ENCODE measurements at regions not wholly inside any gene's neighbourhood (a gene's known extent, or its start where the extent isn't known, plus 50 kb on each side); places are given as distances from the start of the nearest gene placed in this dataset.

GRCh38 chr7:108660465-108660864 is 90.8 kb downstream of the DNAJB9 start:
- DNase-seq, result no peak
- H3K4me1 Mint-ChIP-seq, result no peaks in the 10 kb centered on the region
- H3K27me3 ChIP-seq (ENCODE audit: control insufficient read depth in 2 of 2, insufficient read depth in 2 of 2, low read length in 2 of 2), result no peaks in the 10 kb centered on the region
- intact Hi-C loops (cut with micrococcal nuclease), result no loop called here
- no peak overlapping the region for H3K27ac Mint-ChIP-seq
- no peaks in the 10 kb centered on the region for H3K36me3 ChIP-seq (replicated peaks in 1 of 2; ENCODE audit: control insufficient read depth in 1 of 2, insufficient read depth in 2 of 2, low read length in 2 of 2)
- peaks cover 0 to 2% (median 2%) of the 10 kb centered on the region in 3 donors for H3K27me3 Mint-ChIP-seq (ENCODE audit: low read depth in 3 of 3)
- H3K9me3 ChIP-seq (replicated peaks in 1 of 2; ENCODE audit: control insufficient read depth in 1 of 2, insufficient read depth in 1 of 2, low read length in 2 of 2), result no peaks in the 10 kb centered on the region
- no peaks in the 10 kb centered on the region for H3K79me2 ChIP-seq (ENCODE audit: insufficient read depth, low read length)
- peaks cover 0 to 2% (median 0%) of the 10 kb centered on the region in 7 donors for H3K9me3 Mint-ChIP-seq
- no peaks in the 10 kb centered on the region for H3K4me1 ChIP-seq (ENCODE audit: control insufficient read depth in 1 of 2, insufficient read depth in 2 of 2, low read length in 2 of 2)
- no peak overlapping the region for H2AFZ ChIP-seq (ENCODE audit: insufficient read depth, low read depth, low read length, poor library complexity, severe bottlenecking)
- H3K27ac ChIP-seq (ENCODE audit: low read depth in 1 of 2, low read length in 2 of 2), result no peak overlapping the region
- H3K36me3 Mint-ChIP-seq, result no peaks in the 10 kb centered on the region
- H3K4me3 Mint-ChIP-seq, result no peak overlapping the region
- TF ChIP-seq CTCF (IDR thresholded peaks at IDR 0.05), result no peak
- H4K20me1 ChIP-seq (ENCODE audit: insufficient read depth, low read length), result no peaks in the 10 kb centered on the region
- H3K9ac ChIP-seq (ENCODE audit: insufficient read depth, low read length, poor library complexity, severe bottlenecking), result no peak overlapping the region
- no CpG with 5 or more reads among the region's 3 CpGs for WGBS (ENCODE audit: insufficient coverage)
- no peak overlapping the region for H3K4me3 ChIP-seq (replicated peaks in 1 of 3; ENCODE audit: low read depth in 2 of 3, low read length in 3 of 3)
- no peak overlapping the region for H3K4me2 ChIP-seq (replicated peaks; ENCODE audit: extremely low read depth, low read length, poor library complexity, severe bottlenecking)

- H3K27ac ChIP-seq (ENCODE audit: low read depth in 1 of 2, low read length in 2 of 2), result no peak overlapping the region
- H3K4me1 Mint-ChIP-seq, result no peaks in the 10 kb centered on the region
- H3K9me3 Mint-ChIP-seq, result peaks cover 0 to 3% (median 0%) of the 10 kb centered on the region in 7 donors
- intact Hi-C loops (cut with micrococcal nuclease), result no loop called here
- H4K20me1 ChIP-seq (ENCODE audit: insufficient read depth, low read length), result no peaks in the 10 kb centered on the region
- no peak overlapping the region for H3K4me3 ChIP-seq (replicated peaks in 1 of 3; ENCODE audit: low read depth in 2 of 3, low read length in 3 of 3)
- H3K4me2 ChIP-seq (replicated peaks; ENCODE audit: extremely low read depth, low read length, poor library complexity, severe bottlenecking), result no peak overlapping the region
- 86% methylated on average over 2 of the region's 4 CpGs for WGBS (ENCODE audit: insufficient coverage)
- H3K79me2 ChIP-seq (ENCODE audit: insufficient read depth, low read length), result no peaks in the 10 kb centered on the region
- DNase-seq, result no peak
- H3K4me3 Mint-ChIP-seq, result no peak overlapping the region
- H3K36me3 Mint-ChIP-seq, result no peaks in the 10 kb centered on the region
- no peaks in the 10 kb centered on the region for H3K9me3 ChIP-seq (replicated peaks in 1 of 2; ENCODE audit: control insufficient read depth in 1 of 2, insufficient read depth in 1 of 2, low read length in 2 of 2)
- no peaks in the 10 kb centered on the region for H3K27me3 ChIP-seq (ENCODE audit: control insufficient read depth in 2 of 2, insufficient read depth in 2 of 2, low read length in 2 of 2)
- no peak overlapping the region for H3K9ac ChIP-seq (ENCODE audit: insufficient read depth, low read length, poor library complexity, severe bottlenecking)
- TF ChIP-seq CTCF (IDR thresholded peaks at IDR 0.05), result no peak
- no peaks in the 10 kb centered on the region for H3K36me3 ChIP-seq (replicated peaks in 1 of 2; ENCODE audit: control insufficient read depth in 1 of 2, insufficient read depth in 2 of 2, low read length in 2 of 2)
- no peaks in the 10 kb centered on the region for H3K4me1 ChIP-seq (ENCODE audit: control insufficient read depth in 1 of 2, insufficient read depth in 2 of 2, low read length in 2 of 2)
- H3K27me3 Mint-ChIP-seq (ENCODE audit: low read depth in 3 of 3), result peaks cover 0 to 2% (median 2%) of the 10 kb centered on the region in 3 donors
- H2AFZ ChIP-seq (ENCODE audit: insufficient read depth, low read depth, low read length, poor library complexity, severe bottlenecking), result no peak overlapping the region
- no peak overlapping the region for H3K27ac Mint-ChIP-seq
Measured at GRCh38 chr7:108662783-108663362, 93.2 kb downstream of the DNAJB9 start.
